ENCODE measurements at regions not wholly inside any gene's neighbourhood (a gene's known extent, or its start where the extent isn't known, plus 50 kb on each side); places are given as distances from the start of the nearest gene placed in this dataset.

DNA sequence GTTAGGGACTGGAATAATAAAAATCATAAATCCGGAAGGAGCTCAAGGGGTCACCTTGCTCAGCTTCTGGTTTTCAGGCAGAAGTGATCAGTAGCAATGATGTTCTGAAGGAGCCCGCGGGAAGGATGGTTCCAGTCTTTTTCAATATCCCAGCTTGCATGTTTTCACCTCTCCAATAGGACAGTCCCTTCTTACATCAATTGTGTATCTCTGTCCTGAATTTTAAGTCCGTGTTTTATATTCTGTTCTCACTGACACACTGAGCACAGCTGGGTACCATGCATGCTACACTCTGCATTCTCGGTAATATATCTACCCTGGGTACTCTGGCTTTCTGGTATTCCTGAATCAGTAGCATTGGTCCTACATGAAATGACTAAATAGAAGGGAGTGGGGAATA, 55.2 kb upstream of the SLC35B4 start:
- H3K4me1 ChIP-seq (ENCODE audit: control insufficient read depth, insufficient read depth, low read depth, low read length), result no peaks in the 10 kb centered on the region
- H3K9ac ChIP-seq (ENCODE audit: low read length), result no peak overlapping the region
- H3K9me3 ChIP-seq (ENCODE audit: control insufficient read depth, low read length), result no peaks in the 10 kb centered on the region
- no peak overlapping the region for H2BK5ac ChIP-seq (ENCODE audit: low read depth, low read length, poor library complexity, severe bottlenecking)
- no peak overlapping the region for H2AK5ac ChIP-seq (ENCODE audit: low read length, severe bottlenecking)
- no peak overlapping the region for H3K4ac ChIP-seq (ENCODE audit: low read depth in 1 of 2, low read length in 2 of 2)
- H4K8ac ChIP-seq (ENCODE audit: low read length), result no peak overlapping the region
- H3K14ac ChIP-seq (ENCODE audit: low read length in 2 of 2), result no peak overlapping the region
- no peak overlapping the region for H3K23ac ChIP-seq (ENCODE audit: low read length in 2 of 2)
- no peak overlapping the region for H2BK120ac ChIP-seq (ENCODE audit: low read depth, low read length)
- no peak overlapping the region for H3K4me3 ChIP-seq (ENCODE audit: insufficient read depth in 1 of 2, low read depth in 1 of 2, low read length in 2 of 2)
- no peak overlapping the region for H2AFZ ChIP-seq (ENCODE audit: low read depth, low read length)
- no peaks in the 10 kb centered on the region for H3K79me1 ChIP-seq (replicated peaks; ENCODE audit: low read length, poor library complexity, severe bottlenecking)
- no peaks in the 10 kb centered on the region for H3K36me3 ChIP-seq (ENCODE audit: control insufficient read depth in 1 of 2, insufficient read depth in 2 of 2, low read depth in 1 of 2, low read length in 2 of 2)
- H3K27me3 ChIP-seq (ENCODE audit: control insufficient read depth in 1 of 2, insufficient read depth in 1 of 2, low read length in 2 of 2), result peaks cover 0 to 9% of the 10 kb centered on the region in 2 experiments
- H3K18ac ChIP-seq (ENCODE audit: low read depth in 1 of 2, low read length in 2 of 2), result no peak overlapping the region
- DNase-seq, result no peak
- H4K91ac ChIP-seq (ENCODE audit: low read length), result no peak overlapping the region
- H2BK12ac ChIP-seq (ENCODE audit: low read length in 2 of 2), result no peak overlapping the region
- no peak overlapping the region for H3K27ac ChIP-seq (ENCODE audit: low read length, poor library complexity, severe bottlenecking)
- no peak overlapping the region for H2BK15ac ChIP-seq (ENCODE audit: low read depth, poor library complexity, severe bottlenecking)
- H3K4me2 ChIP-seq (ENCODE audit: low read length, poor library complexity, severe bottlenecking), result no peak overlapping the region
- WGBS, result 94% methylated on average over 5 of the region's 5 CpGs

DNA sequence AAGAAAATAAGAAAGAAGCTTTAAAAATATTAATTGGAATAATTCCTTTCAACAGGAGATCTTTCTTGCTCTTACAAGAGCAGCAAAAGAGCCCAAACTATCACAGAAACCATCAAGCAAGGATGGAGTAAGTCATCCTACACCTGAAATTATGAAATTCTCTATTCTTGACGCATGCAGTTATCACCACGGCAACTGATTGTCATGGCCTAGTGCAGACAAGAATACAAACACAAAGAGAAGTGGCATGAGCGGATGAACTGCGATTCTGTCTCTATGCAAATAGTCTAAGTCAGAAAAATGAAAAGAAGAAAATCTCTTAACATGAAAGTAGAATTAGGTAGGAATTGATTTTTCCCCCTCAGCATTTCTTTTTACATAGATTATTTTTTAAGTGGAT, 54.8 kb upstream of the SLC35B4 start:
- Histone ChIP-seq H2BK15ac (ENCODE audit: low read depth, poor library complexity, severe bottlenecking) (no peak overlapping the region), H2BK120ac (ENCODE audit: low read depth, low read length) (no peak overlapping the region)
- WGBS, result 96% methylated on average over 4 of the region's 4 CpGs

DNA sequence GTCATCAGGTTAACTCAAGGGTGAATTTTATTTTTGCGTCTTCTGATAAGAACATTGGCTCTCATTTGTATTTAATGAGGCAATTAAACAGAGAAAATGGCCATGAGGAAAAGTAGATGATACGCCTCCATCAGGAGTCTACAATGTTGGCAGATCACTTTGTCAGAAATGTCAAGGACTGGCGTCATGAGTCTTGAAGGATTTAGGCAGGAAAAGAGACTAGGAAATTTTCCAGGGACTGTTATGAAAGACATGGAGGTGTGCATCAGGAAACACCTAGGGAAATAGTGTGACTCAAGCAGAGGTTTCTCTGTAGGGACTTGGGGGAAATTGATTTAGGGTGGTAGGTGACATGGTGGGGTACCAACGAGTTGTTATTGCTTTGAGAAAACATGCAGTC, 53.4 kb upstream of the SLC35B4 start:
- H2BK5ac ChIP-seq (ENCODE audit: low read depth, low read length, poor library complexity, severe bottlenecking), result no peak overlapping the region
- no peak overlapping the region for H2BK120ac ChIP-seq (ENCODE audit: low read depth, low read length)
- H3K9me3 ChIP-seq (ENCODE audit: control insufficient read depth, low read length), result no peaks in the 10 kb centered on the region
- no peak overlapping the region for H3K9ac ChIP-seq (ENCODE audit: low read length)
- H2BK15ac ChIP-seq (ENCODE audit: low read depth, poor library complexity, severe bottlenecking), result no peak overlapping the region
- H2AFZ ChIP-seq (ENCODE audit: low read depth, low read length), result no peak overlapping the region
- no peak overlapping the region for H3K4me3 ChIP-seq (ENCODE audit: insufficient read depth in 1 of 2, low read depth in 1 of 2, low read length in 2 of 2)
- WGBS, result 74% methylated on average over 4 of the region's 4 CpGs
- H3K14ac ChIP-seq (ENCODE audit: low read length in 2 of 2), result no peak overlapping the region
- no peak overlapping the region for H2BK12ac ChIP-seq (ENCODE audit: low read length in 2 of 2)
- DNase-seq, result no peak
- no peaks in the 10 kb centered on the region for H3K4me1 ChIP-seq (ENCODE audit: control insufficient read depth, insufficient read depth, low read depth, low read length)
- H4K8ac ChIP-seq (ENCODE audit: low read length), result no peak overlapping the region
- H3K27me3 ChIP-seq (ENCODE audit: control insufficient read depth in 1 of 2, insufficient read depth in 1 of 2, low read length in 2 of 2), result peaks cover 0 to 9% of the 10 kb centered on the region in 2 experiments
- no peak overlapping the region for H3K23ac ChIP-seq (ENCODE audit: low read length in 2 of 2)
- H3K79me1 ChIP-seq (replicated peaks; ENCODE audit: low read length, poor library complexity, severe bottlenecking), result no peaks in the 10 kb centered on the region
- H2AK5ac ChIP-seq (ENCODE audit: low read length, severe bottlenecking), result no peak overlapping the region
- H3K4ac ChIP-seq (ENCODE audit: low read depth in 1 of 2, low read length in 2 of 2), result no peak overlapping the region
- no peak overlapping the region for H3K18ac ChIP-seq (ENCODE audit: low read depth in 1 of 2, low read length in 2 of 2)
- H3K36me3 ChIP-seq (ENCODE audit: control insufficient read depth in 1 of 2, insufficient read depth in 2 of 2, low read depth in 1 of 2, low read length in 2 of 2), result no peaks in the 10 kb centered on the region
- H4K91ac ChIP-seq (ENCODE audit: low read length), result no peak overlapping the region
- H3K4me2 ChIP-seq (ENCODE audit: low read length, poor library complexity, severe bottlenecking), result no peak overlapping the region
- no peak overlapping the region for H3K27ac ChIP-seq (ENCODE audit: low read length, poor library complexity, severe bottlenecking)

More for the DNA sequence above, 54.8 kb upstream of the SLC35B4 start:
- H3K4me2 ChIP-seq (ENCODE audit: low read length, poor library complexity, severe bottlenecking), result no peak overlapping the region
- H2BK12ac ChIP-seq (ENCODE audit: low read length in 2 of 2), result no peak overlapping the region
- no peak overlapping the region for H4K8ac ChIP-seq (ENCODE audit: low read length)
- no peak overlapping the region for H3K18ac ChIP-seq (ENCODE audit: low read depth in 1 of 2, low read length in 2 of 2)
- no peak overlapping the region for H3K27ac ChIP-seq (ENCODE audit: low read length, poor library complexity, severe bottlenecking)
- no peaks in the 10 kb centered on the region for H3K79me1 ChIP-seq (replicated peaks; ENCODE audit: low read length, poor library complexity, severe bottlenecking)
- DNase-seq, result no peak
- no peak overlapping the region for H3K23ac ChIP-seq (ENCODE audit: low read length in 2 of 2)
- no peaks in the 10 kb centered on the region for H3K9me3 ChIP-seq (ENCODE audit: control insufficient read depth, low read length)
- no peak overlapping the region for H3K14ac ChIP-seq (ENCODE audit: low read length in 2 of 2)
- no peak overlapping the region for H2AK5ac ChIP-seq (ENCODE audit: low read length, severe bottlenecking)
- no peak overlapping the region for H4K91ac ChIP-seq (ENCODE audit: low read length)
- H3K4ac ChIP-seq (ENCODE audit: low read depth in 1 of 2, low read length in 2 of 2), result no peak overlapping the region
- H3K4me3 ChIP-seq (ENCODE audit: insufficient read depth in 1 of 2, low read depth in 1 of 2, low read length in 2 of 2), result no peak overlapping the region
- H3K4me1 ChIP-seq (ENCODE audit: control insufficient read depth, insufficient read depth, low read depth, low read length), result no peaks in the 10 kb centered on the region
- H2AFZ ChIP-seq (ENCODE audit: low read depth, low read length), result no peak overlapping the region
- no peaks in the 10 kb centered on the region for H3K36me3 ChIP-seq (ENCODE audit: control insufficient read depth in 1 of 2, insufficient read depth in 2 of 2, low read depth in 1 of 2, low read length in 2 of 2)
- peaks cover 0 to 9% of the 10 kb centered on the region in 2 experiments for H3K27me3 ChIP-seq (ENCODE audit: control insufficient read depth in 1 of 2, insufficient read depth in 1 of 2, low read length in 2 of 2)
- H2BK5ac ChIP-seq (ENCODE audit: low read depth, low read length, poor library complexity, severe bottlenecking), result no peak overlapping the region
- H3K9ac ChIP-seq (ENCODE audit: low read length), result no peak overlapping the region

DNA sequence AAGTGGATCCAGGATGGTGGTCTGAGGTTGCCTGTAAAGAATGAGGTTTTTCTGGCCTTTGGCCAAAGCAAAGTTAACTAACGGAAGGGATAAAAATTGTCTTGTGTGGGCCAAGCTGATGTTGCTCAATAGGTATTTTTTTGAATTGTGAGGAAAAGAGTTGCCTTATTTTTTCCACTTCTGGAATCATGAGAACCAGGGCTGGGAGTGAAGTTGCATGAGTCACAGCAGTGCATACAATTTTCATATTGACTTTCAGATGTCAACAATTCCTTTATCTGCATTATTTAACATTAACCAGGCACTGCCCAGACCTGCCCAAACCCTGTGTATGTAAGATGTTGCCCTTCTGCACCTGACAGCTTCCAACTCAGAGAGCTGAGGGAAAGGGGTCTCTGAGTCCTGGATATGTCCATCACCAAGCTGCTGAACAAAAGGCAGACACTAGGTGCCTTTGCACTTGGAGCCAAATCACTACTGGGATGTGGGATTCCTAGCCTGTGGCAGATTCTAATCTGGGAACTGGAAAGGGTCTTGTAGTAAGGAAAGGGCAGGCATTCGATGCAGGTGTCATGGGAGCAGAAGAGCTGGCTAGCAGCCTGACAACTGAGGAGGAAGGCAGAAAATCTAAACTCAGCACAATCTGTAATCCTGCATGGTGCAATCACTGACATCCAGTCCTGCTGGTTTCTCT, 52.3 kb upstream of the SLC35B4 start:
- Histone ChIP-seq H2BK120ac (ENCODE audit: low read depth, low read length) (no peak overlapping the region), H2AFZ (ENCODE audit: low read depth, low read length) (no peak overlapping the region), H3K9ac (ENCODE audit: low read length) (peak overlapping the region; percentile 53), H2BK5ac (ENCODE audit: low read depth, low read length, poor library complexity, severe bottlenecking) (no peak overlapping the region), H3K4me3 (ENCODE audit: insufficient read depth in 1 of 2, low read depth in 1 of 2, low read length in 2 of 2) (peak overlapping the region in 1 of 2 experiments; percentile 52), H3K4me1 (ENCODE audit: control insufficient read depth, insufficient read depth, low read depth, low read length) (peaks cover 2% of the 10 kb centered on the region), H4K8ac (ENCODE audit: low read length) (no peak overlapping the region), H3K79me1 (replicated peaks; ENCODE audit: low read length, poor library complexity, severe bottlenecking) (no peaks in the 10 kb centered on the region), H3K27ac (ENCODE audit: low read length, poor library complexity, severe bottlenecking) (no peak overlapping the region), H3K4me2 (ENCODE audit: low read length, poor library complexity, severe bottlenecking) (no peak overlapping the region), H3K18ac (ENCODE audit: low read depth in 1 of 2, low read length in 2 of 2) (no peak overlapping the region), H4K91ac (ENCODE audit: low read length) (no peak overlapping the region), H3K14ac (ENCODE audit: low read length in 2 of 2) (no peak overlapping the region), H3K4ac (ENCODE audit: low read depth in 1 of 2, low read length in 2 of 2) (no peak overlapping the region), H2BK12ac (ENCODE audit: low read length in 2 of 2) (no peak overlapping the region), H3K9me3 (ENCODE audit: control insufficient read depth, low read length) (no peaks in the 10 kb centered on the region), H3K23ac (ENCODE audit: low read length in 2 of 2) (no peak overlapping the region), H2BK15ac (ENCODE audit: low read depth, poor library complexity, severe bottlenecking) (no peak overlapping the region), H3K27me3 (ENCODE audit: control insufficient read depth in 1 of 2, insufficient read depth in 1 of 2, low read length in 2 of 2) (no peaks in the 10 kb centered on the region), H2AK5ac (ENCODE audit: low read length, severe bottlenecking) (no peak overlapping the region), H3K36me3 (ENCODE audit: control insufficient read depth in 1 of 2, insufficient read depth in 2 of 2, low read depth in 1 of 2, low read length in 2 of 2) (no peaks in the 10 kb centered on the region)
- no peak for DNase-seq
- WGBS, result 70% methylated on average over 2 of the region's 2 CpGs

All from mesenchymal stem cell (in vitro differentiated cells and primary cell).